H54 (cell line): ENCODE measurements at regions not wholly inside any gene's neighbourhood (a gene's known extent, or its start where the extent isn't known, plus 50 kb on each side); places are given as distances from the start of the nearest gene placed in this dataset.

ENCODE experiments used
- DNase-seq: peaks from one replicate; pipeline ENCODE4 v3.0.0; 2011; ENCODE audit warnings: low spot score, mixed read lengths; ENCODE audit not compliant: insufficient read length
- FAIRE-seq: peaks from 3 replicates; lab custom pipeline; 2011; peaks lifted over from hg19 to GRCh38; lab: Jason Lieb, UNC
- POLR2A ChIP-seq: IDR thresholded peaks from 2 replicates; pipeline ENCODE4 v1.6.1; 2011; ENCODE audit warnings: low read depth, mild to moderate bottlenecking, low read length

- TF ChIP-seq POLR2A: no peak
- DNase-seq (no peak), FAIRE-seq (no peak)
Measured at GRCh38 chr5:29897916-29898315, 1295.6 kb upstream of the CDH6 start.

- no peak for TF ChIP-seq POLR2A
- FAIRE-seq (no peak), DNase-seq (no peak)
Measured at GRCh38 chr5:29896646-29897045, 1296.8 kb upstream of the CDH6 start.

- TF ChIP-seq POLR2A: no peak
- FAIRE-seq: no peak
- no peak for DNase-seq
Measured at GRCh38 chr5:29894668-29895067, 1298.8 kb upstream of the CDH6 start.

- DNase-seq (no peak), FAIRE-seq (no peak)
- TF ChIP-seq POLR2A: no peak
Measured at GRCh38 chr5:29889051-29889450, 1304.4 kb upstream of the CDH6 start.

GRCh38 chr5:29885595-29885994, 1307.9 kb upstream of the CDH6 start:
- FAIRE-seq (no peak), DNase-seq (no peak)
- no peak for TF ChIP-seq POLR2A

GRCh38 chr5:29882036-29882435, 1311.5 kb upstream of the CDH6 start:
- DNase-seq (no peak), FAIRE-seq (no peak)
- TF ChIP-seq POLR2A: no peak

GRCh38 chr5:29879401-29879800, 1314.1 kb upstream of the CDH6 start:
- TF ChIP-seq POLR2A: no peak
- DNase-seq (no peak), FAIRE-seq (no peak)

GRCh38 chr5:29878599-29878998, 1314.9 kb upstream of the CDH6 start:
- FAIRE-seq: no peak
- DNase-seq: no peak
- TF ChIP-seq POLR2A: no peak

GRCh38 chr5:29867155-29867554, 1326.3 kb upstream of the CDH6 start:
- no peak for TF ChIP-seq POLR2A
- FAIRE-seq: no peak

GRCh38 chr5:29853711-29854220, 1339.7 kb upstream of the CDH6 start:
- no peak for DNase-seq
- no peak for TF ChIP-seq POLR2A
- peak; percentile 53 for FAIRE-seq

More at GRCh38 chr5:29867155-29867554, 1326.3 kb upstream of the CDH6 start:
- no peak for DNase-seq

- FAIRE-seq (no peak), DNase-seq (no peak)
- TF ChIP-seq POLR2A: no peak
Measured at GRCh38 chr5:29852329-29852728, 1341.2 kb upstream of the CDH6 start.

GRCh38 chr5:29845206-29845605, 1348.3 kb upstream of the CDH6 start:
- FAIRE-seq (no peak), DNase-seq (no peak)
- TF ChIP-seq POLR2A: no peak

- no peak for FAIRE-seq
- DNase-seq: no peak
- no peak for TF ChIP-seq POLR2A
Measured at GRCh38 chr5:29833394-29833793, 1360.1 kb upstream of the CDH6 start.

- no peak for TF ChIP-seq POLR2A
- FAIRE-seq (no peak), DNase-seq (no peak)
Measured at GRCh38 chr5:29822521-29822920, 1371.0 kb upstream of the CDH6 start.

GRCh38 chr5:29811914-29812679, 1381.4 kb upstream of the CDH6 start:
- FAIRE-seq (no peak), DNase-seq (no peak)

More at GRCh38 chr5:29811914-29812679, 1381.4 kb upstream of the CDH6 start:
- TF ChIP-seq POLR2A: no peak
